ENCODE measurements at regions not wholly inside any gene's neighbourhood (a gene's known extent, or its start where the extent isn't known, plus 50 kb on each side); places are given as distances from the start of the nearest gene placed in this dataset.
"Not testable (repeated sequence)": the region's sequence is repeated elsewhere in the genome, so short reads cannot be mapped to it uniquely, and the experiment has no call there.

- not testable (repeated sequence) for H3K36me3 ChIP-seq (ENCODE audit: control insufficient read depth in 4 of 4, insufficient read depth in 3 of 4, low read depth in 1 of 4, low read length in 3 of 4); H3K4me1 ChIP-seq (ENCODE audit: control insufficient read depth in 4 of 4, insufficient read depth in 4 of 4, low read length in 3 of 4); H3K9ac ChIP-seq (ENCODE audit: low read depth in 1 of 2, low read length in 2 of 2); H3K27ac ChIP-seq (ENCODE audit: low read depth in 1 of 2, low read length in 2 of 2); H3K4me3 ChIP-seq (ENCODE audit: low read depth in 1 of 3, low read length in 3 of 3); H3K27me3 ChIP-seq (ENCODE audit: control insufficient read depth in 4 of 4, insufficient read depth in 4 of 4, low read length in 3 of 4); DNase-seq (ENCODE audit: low spot score); H3K9me3 ChIP-seq (ENCODE audit: control insufficient read depth in 4 of 4, low read length in 3 of 4)
- WGBS, result 89% methylated on average over 8 of the region's 8 CpGs
Observed at GRCh38 chr6:148641836-148642235, 105.0 kb upstream of the UST start.

- not testable (repeated sequence) for H3K9ac ChIP-seq (ENCODE audit: low read depth in 1 of 2, low read length in 2 of 2); H3K4me1 ChIP-seq (ENCODE audit: control insufficient read depth in 4 of 4, insufficient read depth in 4 of 4, low read length in 3 of 4); DNase-seq (ENCODE audit: low spot score); H3K4me3 ChIP-seq (ENCODE audit: low read depth in 1 of 3, low read length in 3 of 3); H3K27ac ChIP-seq (ENCODE audit: low read depth in 1 of 2, low read length in 2 of 2); H3K27me3 ChIP-seq (ENCODE audit: control insufficient read depth in 4 of 4, insufficient read depth in 4 of 4, low read length in 3 of 4); H3K9me3 ChIP-seq (ENCODE audit: control insufficient read depth in 4 of 4, low read length in 3 of 4); H3K36me3 ChIP-seq (ENCODE audit: control insufficient read depth in 4 of 4, insufficient read depth in 3 of 4, low read depth in 1 of 4, low read length in 3 of 4)
- WGBS, result 88% methylated on average over 3 of the region's 5 CpGs
Observed at GRCh38 chr6:148643208-148643607, 103.6 kb upstream of the UST start.

- H3K4me1 ChIP-seq (ENCODE audit: control insufficient read depth in 4 of 4, insufficient read depth in 4 of 4, low read length in 3 of 4); DNase-seq (ENCODE audit: low spot score); H3K4me3 ChIP-seq (ENCODE audit: low read depth in 1 of 3, low read length in 3 of 3); H3K9ac ChIP-seq (ENCODE audit: low read depth in 1 of 2, low read length in 2 of 2); H3K9me3 ChIP-seq (ENCODE audit: control insufficient read depth in 4 of 4, low read length in 3 of 4); H3K36me3 ChIP-seq (ENCODE audit: control insufficient read depth in 4 of 4, insufficient read depth in 3 of 4, low read depth in 1 of 4, low read length in 3 of 4); H3K27me3 ChIP-seq (ENCODE audit: control insufficient read depth in 4 of 4, insufficient read depth in 4 of 4, low read length in 3 of 4); H3K27ac ChIP-seq (ENCODE audit: low read depth in 1 of 2, low read length in 2 of 2): not testable (repeated sequence)
- 71% methylated on average over 7 of the region's 7 CpGs for WGBS
Observed at GRCh38 chr6:148645049-148645448, 101.8 kb upstream of the UST start.

- no peak for DNase-seq (ENCODE audit: low spot score)
- Histone ChIP-seq H3K4me1 (ENCODE audit: control insufficient read depth in 4 of 4, insufficient read depth in 4 of 4, low read length in 3 of 4) (no peaks in the 10 kb centered on the region), H3K9ac (ENCODE audit: low read depth in 1 of 2, low read length in 2 of 2) (no peak overlapping the region), H3K27ac (ENCODE audit: low read depth in 1 of 2, low read length in 2 of 2) (no peak overlapping the region), H3K4me3 (ENCODE audit: low read depth in 1 of 3, low read length in 3 of 3) (no peak overlapping the region), H3K36me3 (ENCODE audit: control insufficient read depth in 4 of 4, insufficient read depth in 3 of 4, low read depth in 1 of 4, low read length in 3 of 4) (no peaks in the 10 kb centered on the region), H3K27me3 (ENCODE audit: control insufficient read depth in 4 of 4, insufficient read depth in 4 of 4, low read length in 3 of 4) (no peaks in the 10 kb centered on the region), H3K9me3 (ENCODE audit: control insufficient read depth in 4 of 4, low read length in 3 of 4) (no peaks in the 10 kb centered on the region)
- TF ChIP-seq FOXA1 (IDR thresholded peaks at IDR 0.05) (no peak), EGR1 (IDR thresholded peaks at IDR 0.05; ENCODE audit: low read depth in 2 of 2) (no peak), FOXA2 (IDR thresholded peaks at IDR 0.05) (no peak), HNF4G (IDR thresholded peaks at IDR 0.05) (no peak), NR2F2 (IDR thresholded peaks at IDR 0.05) (no peak), ATF3 (IDR thresholded peaks at IDR 0.05) (no peak), GABPA (IDR thresholded peaks at IDR 0.05 in 1 of 2, conservative IDR thresholded peaks at IDR 0.05 in 1 of 2) (no peak), MAX (IDR thresholded peaks at IDR 0.05) (no peak), ZBTB33 (IDR thresholded peaks at IDR 0.05) (no peak), JUND (IDR thresholded peaks at IDR 0.05) (no peak), RAD21 (IDR thresholded peaks at IDR 0.05) (no peak), CTCF (IDR thresholded peaks at IDR 0.05; ENCODE audit: low read depth, low read length, missing input control) (no peak), YY1 (IDR thresholded peaks at IDR 0.05) (no peak), RXRA (IDR thresholded peaks at IDR 0.05) (no peak), REST (IDR thresholded peaks at IDR 0.05) (no peak), HNF4A (conservative IDR thresholded peaks at IDR 0.05) (no peak), SP1 (IDR thresholded peaks at IDR 0.05) (no peak)
- 42% methylated on average over 4 of the region's 4 CpGs for WGBS
Observed at GRCh38 chr6:148648754-148649453, 97.9 kb upstream of the UST start.
